ENCODE measurements at regions not wholly inside any gene's neighbourhood (a gene's known extent, or its start where the extent isn't known, plus 50 kb on each side); places are given as distances from the start of the nearest gene placed in this dataset.

DNA sequence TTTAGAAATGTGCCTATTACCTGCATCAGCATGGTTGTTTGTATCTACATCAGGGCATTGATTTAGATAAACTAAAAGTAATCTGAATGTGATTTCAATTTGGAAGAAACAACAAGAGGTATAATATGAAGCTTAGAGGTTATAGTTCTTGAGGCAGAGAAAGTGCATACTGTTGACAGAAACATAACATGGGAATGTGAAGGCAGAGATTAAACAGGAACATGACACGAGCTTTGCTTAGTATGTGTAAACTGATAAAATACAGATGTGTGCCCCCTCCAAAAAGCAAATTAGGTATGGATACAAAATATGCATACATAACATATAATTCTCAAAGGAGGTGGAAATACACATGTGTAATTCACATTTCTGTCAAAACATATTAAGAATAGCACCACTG lies 1180.2 kb upstream of the ADGRL3 start:
- no peak for DNase-seq (ENCODE audit: low spot score)

- no peak for DNase-seq (ENCODE audit: low spot score)
Measured at GRCh38 chr4:60020389-60020788, 1179.7 kb upstream of the ADGRL3 start.

DNA sequence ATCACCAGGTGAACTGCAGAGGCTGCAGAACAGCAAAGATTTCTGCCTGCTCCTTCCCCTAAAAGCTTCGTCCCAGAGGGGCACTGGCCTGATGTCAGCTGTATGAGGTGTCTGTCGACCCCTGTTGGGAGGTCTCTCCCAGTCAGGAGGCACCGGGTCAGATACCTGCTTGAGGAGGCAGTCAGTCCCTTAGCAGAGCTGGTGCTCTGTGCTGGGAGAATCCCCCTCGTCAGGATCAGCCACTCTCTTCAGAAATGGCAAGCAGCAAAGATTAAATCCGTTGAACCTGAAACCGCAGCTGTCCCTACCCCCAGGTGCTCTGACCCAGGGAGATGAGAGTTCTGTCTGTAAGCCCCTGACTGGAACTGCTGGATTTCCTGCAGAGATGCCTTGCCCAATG lies 1166.3 kb upstream of the ADGRL3 start:
- no peak for DNase-seq (ENCODE audit: low spot score)

- no peak for DNase-seq (ENCODE audit: low spot score)
Measured at GRCh38 chr4:60034361-60034760, 1165.8 kb upstream of the ADGRL3 start.

- no peak for DNase-seq (ENCODE audit: low spot score)
Measured at GRCh38 chr4:60039908-60040307, 1160.2 kb upstream of the ADGRL3 start.

- DNase-seq (ENCODE audit: low spot score): no peak
Measured at GRCh38 chr4:60042231-60042652, 1157.9 kb upstream of the ADGRL3 start.

DNA sequence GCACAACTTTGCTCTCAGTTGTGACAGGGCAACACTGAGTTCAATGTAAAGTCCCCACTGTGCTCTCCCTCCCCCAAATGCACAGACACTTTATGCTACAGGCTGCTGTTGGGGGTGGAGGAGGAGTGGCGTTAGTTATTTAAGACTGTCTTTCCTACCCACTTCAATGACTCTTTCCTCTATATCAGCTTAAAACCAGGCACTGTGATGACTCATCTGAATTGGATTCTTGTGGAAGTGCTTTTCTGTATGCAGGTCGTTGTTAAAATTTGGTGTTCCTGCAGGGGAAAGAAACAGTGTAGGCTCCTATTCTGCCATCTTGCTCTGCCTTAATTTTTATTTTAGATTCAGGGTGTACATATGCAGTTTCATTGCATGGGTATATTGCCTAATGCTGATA lies 1157.2 kb upstream of the ADGRL3 start:
- DNase-seq (ENCODE audit: low spot score): no peak

DNA sequence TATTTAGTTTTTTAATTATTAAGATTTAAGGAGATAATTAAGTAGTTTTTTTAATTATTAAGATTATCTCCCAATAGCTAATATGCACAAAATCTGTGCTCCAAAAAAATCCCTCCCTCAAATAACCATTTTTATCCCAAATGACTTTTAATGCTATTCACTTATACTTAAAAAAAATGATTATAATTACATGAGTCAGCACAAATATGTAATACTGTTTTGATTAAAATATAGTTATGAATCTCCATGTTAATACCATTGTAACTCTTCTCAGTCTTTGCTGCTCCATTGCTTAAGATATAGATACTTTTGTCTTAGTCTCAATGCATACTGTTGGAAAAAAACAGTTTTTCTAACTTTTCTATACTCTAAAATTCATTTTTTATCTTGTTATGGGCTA lies 1121.1 kb upstream of the ADGRL3 start:
- no peak for DNase-seq (ENCODE audit: low spot score)

GRCh38 chr4:60081839-60082238 lies 1118.3 kb upstream of the ADGRL3 start:
- DNase-seq (ENCODE audit: low spot score): no peak

DNA sequence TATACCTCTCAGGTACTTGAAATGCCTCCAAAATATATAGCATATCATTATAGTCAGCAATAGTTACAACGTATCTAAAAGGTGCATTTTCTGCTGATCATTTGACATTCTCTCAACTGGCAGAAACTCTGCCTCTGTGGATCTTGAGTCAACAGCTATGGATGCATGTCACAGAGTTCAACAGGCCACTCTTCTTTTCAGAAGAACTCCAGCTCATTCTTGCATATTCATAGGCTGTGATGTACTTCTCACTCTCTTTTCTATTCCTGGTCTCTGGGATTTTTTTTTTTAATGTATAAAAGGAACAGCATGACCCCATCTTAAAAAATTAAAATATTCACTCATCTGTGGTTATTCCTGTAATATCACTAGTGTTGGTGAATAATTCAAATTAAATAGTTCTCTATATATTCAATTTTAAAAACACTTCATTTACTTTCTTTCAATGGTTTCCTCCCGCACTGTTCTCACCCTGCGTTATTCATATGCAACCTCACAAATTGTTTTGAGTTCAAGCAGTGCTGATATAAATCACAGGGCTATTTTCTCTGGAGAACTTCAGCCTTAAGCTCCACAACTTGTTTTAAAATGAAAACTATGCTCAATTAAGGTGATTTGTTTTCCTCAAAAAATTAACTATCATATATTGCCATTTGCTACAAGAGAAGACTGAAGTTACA lies 1111.2 kb upstream of the ADGRL3 start:
- DNase-seq (ENCODE audit: low spot score): no peak

DNA sequence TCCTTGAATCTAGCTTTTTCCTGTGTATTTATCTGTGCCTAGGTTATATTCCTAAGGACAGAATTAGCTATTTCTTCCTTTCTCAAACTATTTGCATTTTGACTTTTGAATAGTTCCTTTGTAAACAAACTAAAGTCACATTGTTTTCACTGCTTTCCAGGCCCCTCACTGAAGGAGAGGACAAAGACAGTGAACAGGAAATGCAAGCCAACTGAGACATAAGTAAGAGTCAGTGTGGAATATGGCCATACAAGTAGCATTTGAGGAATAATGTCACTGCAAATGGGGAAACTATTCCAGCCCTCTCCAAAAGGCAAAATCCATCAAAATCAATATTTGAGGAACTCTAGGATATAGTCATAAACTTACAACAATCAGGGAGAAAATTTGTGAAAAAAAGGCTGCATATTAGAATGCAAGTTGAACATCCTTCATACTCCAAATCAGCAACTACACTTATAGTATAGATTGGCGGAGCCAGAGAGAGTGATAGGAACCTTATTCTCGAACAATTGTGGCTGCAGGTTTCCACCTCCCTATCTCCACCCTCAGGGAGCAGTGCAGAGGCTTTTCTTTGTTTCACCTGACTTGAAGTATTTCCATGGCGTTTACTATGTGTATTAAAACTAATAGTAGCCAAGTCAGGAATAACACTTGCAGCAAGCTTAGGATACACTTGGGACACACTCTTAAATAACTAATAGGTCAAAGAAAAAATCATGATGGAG lies 1110.4 kb upstream of the ADGRL3 start:
- peak; percentile 19 for DNase-seq (ENCODE audit: low spot score)

DNA sequence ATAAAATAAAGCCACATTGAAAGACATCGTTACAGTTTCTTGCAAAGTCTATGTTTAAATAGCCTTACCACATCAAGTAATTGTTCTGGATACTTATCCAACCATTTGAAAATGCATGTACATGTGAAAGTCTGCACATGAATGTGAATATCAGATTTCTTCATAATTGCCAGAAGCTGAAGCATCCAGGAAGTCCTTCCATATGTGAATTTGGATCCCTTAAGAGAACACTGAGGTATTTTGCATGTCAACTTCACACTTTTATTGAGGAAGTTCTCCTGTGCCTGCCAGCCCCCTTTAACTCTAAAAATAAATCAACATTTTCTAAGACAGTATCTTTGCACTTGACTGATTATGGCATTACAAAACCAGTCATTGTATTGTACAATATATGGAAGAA lies 1103.5 kb upstream of the ADGRL3 start:
- DNase-seq (ENCODE audit: low spot score): no peak

GRCh38 chr4:60116592-60116991 lies 1083.5 kb upstream of the ADGRL3 start:
- DNase-seq (ENCODE audit: low spot score): no peak

DNA sequence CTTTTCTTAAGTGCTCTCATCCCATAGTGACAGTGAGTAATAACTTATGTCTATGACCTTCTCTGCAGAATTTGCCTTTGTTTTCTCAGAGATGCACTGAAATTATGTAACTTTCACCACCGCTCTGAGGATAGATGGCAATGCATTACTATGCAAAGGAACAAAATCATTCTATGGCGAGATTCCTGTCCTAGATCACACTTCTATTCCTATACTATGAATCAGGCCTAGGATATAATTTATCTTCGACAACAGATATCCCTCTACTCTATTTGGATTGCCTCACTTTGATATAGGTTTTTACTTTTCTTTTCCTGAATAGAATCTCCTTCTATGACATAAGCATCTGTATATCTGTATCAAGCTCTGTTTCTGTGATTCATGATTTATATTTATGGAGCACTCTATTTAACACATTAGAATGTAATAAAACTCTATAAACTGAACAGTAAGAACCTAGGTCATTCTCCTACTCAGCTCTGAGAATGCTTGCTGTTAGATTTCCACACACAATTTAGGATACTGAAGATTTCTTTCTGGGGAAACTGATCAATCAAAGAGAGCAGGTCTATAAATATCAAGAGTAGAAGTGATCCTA lies 1082.3 kb upstream of the ADGRL3 start:
- DNase-seq (ENCODE audit: low spot score): no peak

- no peak for DNase-seq (ENCODE audit: low spot score)
Measured at GRCh38 chr4:60122820-60123219, 1077.3 kb upstream of the ADGRL3 start.

- DNase-seq (ENCODE audit: low spot score): no peak
Measured at GRCh38 chr4:60128888-60129287, 1071.2 kb upstream of the ADGRL3 start.

DNA sequence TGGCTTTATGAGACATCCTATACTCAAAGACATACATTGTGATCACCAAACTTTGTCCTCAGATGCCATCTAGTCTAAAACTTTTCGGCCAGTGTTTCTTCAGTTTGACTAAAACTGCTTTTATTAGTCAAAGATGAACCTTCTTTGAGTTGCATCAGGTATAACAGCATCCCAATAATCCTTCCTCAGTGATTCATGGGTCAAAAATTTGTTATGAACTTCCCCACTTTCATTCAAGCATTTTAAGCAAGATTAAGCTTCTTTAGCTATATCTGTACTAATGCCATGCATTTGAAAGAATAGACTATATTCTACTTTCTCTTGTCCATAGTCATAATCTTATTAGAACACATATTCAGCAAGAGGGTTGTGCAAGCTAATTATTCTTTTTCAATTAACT lies 1070.4 kb upstream of the ADGRL3 start:
- DNase-seq (ENCODE audit: low spot score): no peak

- DNase-seq (ENCODE audit: low spot score): no peak
Measured at GRCh38 chr4:60133375-60133774, 1066.8 kb upstream of the ADGRL3 start.

DNA sequence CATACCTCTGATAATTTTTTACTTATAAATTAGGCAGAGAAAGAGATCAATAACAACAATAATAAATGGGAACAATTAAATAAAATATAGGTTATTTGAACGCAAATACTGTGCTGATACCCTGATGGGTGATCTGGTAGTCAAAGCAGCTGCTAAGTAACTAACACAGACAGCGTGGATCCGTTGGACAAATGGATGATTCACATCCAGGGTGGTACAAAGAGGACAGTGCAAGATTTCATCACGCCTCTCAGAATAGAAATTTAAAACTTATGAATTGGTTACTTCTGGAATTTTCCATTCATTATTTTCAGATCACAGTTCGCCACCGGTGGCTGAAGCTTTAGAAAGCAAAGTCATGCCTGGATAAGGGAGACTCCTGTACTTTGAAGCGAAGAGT lies 1066.0 kb upstream of the ADGRL3 start:
- DNase-seq (ENCODE audit: low spot score): no peak

DNA sequence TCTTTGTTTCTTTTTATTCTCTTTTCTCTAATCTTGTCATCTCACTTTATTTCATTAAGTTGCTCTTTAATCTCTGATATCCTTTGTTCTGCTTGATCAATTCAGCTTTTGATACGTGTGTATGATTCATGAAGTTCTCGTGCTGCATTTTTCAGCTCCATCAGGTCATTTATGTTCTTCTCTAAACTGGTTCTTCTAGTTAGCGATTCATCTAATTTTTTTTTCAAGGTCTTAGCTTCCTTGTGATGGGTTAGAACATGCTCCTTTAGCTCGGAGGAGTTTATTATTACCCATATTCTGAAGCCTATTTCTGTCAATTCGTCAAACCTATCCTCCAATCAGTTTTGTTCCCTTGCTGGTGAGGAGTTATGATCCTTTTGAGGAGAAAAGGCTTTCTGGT lies 1045.0 kb upstream of the ADGRL3 start:
- no peak for DNase-seq (ENCODE audit: low spot score)

GRCh38 chr4:60173103-60173502 lies 1027.0 kb upstream of the ADGRL3 start:
- DNase-seq (ENCODE audit: low spot score): no peak

DNA sequence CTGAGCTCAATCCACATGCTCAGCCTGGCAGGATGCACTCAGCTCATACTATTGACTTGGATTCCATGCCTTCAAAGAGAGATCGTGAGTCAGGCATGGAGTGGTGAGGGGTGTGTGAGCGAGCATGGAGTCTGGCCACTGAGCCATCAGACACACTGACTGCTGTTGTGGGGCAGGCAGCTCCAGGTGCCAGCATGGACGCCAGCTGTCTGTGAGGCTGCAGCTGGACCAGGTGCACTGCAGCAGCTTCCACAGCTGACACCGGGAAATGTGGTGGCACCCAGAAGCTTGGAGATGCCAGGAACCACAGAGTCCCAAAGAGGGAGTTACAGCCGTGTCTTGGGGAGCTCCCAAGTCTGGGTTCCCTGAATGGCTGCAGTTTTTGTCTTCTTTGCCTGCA lies 1026.4 kb upstream of the ADGRL3 start:
- no peak for DNase-seq (ENCODE audit: low spot score)

DNA sequence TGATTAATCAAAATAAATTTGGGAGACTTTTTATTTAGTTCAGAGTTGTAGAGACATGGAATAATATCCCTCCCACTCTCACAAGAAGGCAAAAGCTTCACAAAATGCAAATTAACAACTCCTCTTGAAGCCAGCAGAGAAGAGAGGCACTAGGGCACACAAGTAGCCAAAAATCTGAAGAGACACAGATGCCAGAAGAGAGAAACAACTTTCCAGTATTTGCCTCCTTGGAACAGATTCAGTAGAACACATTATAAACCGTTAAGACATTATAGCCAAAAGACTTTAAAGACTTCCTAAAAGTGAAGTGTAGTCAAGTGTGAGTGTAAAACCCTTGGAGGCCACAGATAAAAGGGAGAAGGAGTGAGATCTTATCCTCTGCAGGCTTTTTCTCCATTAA lies 1024.9 kb upstream of the ADGRL3 start:
- DNase-seq (ENCODE audit: low spot score): no peak

- no peak for DNase-seq (ENCODE audit: low spot score)
Measured at GRCh38 chr4:60187428-60187827, 1012.7 kb upstream of the ADGRL3 start.
